ENCODE measurements at regions not wholly inside any gene's neighbourhood (a gene's known extent, or its start where the extent isn't known, plus 50 kb on each side); places are given as distances from the start of the nearest gene placed in this dataset.

GRCh38 chr4:43337707-43338106 lies 445.2 kb downstream of the GRXCR1 start:
- Histone ChIP-seq H3K27me3 (ENCODE audit: insufficient read depth) (no peaks in the 10 kb centered on the region), H3K4me2 (no peak overlapping the region), H3K79me2 (replicated peaks; ENCODE audit: insufficient read depth) (no peaks in the 10 kb centered on the region), H2AFZ (no peak overlapping the region), H3K4me3 (no peak overlapping the region), H4K20me1 (replicated peaks; ENCODE audit: insufficient read depth) (no peaks in the 10 kb centered on the region), H3K27ac (ENCODE audit: low read depth) (no peak overlapping the region), H3K36me3 (ENCODE audit: insufficient read depth) (no peaks in the 10 kb centered on the region), H3F3A (replicated peaks; ENCODE audit: low read depth) (no peaks in the 10 kb centered on the region), H3K4me1 (ENCODE audit: insufficient read depth) (no peaks in the 10 kb centered on the region), H3K9me2 (ENCODE audit: insufficient read depth) (peaks cover 6% of the 10 kb centered on the region; the same call in 1 of the 2 replicates)
- DNase-seq (ENCODE audit: low spot score) = no peak
- Mint-ChIP-seq H3K9me3 (no peaks in the 10 kb centered on the region), H3K36me3 (ENCODE audit: low read depth) (no peaks in the 10 kb centered on the region), H3K4me1 (peaks cover under 1% of the 10 kb centered on the region; the same call in 2 of the 3 replicates), H3K4me3 (no peak overlapping the region), H3K27ac (no peak overlapping the region; the same call in 1 of the 2 replicates), H3K27me3 (ENCODE audit: insufficient read depth, low read depth, poor library complexity) (no peaks in the 10 kb centered on the region)
- TF ChIP-seq, protein P1, sequence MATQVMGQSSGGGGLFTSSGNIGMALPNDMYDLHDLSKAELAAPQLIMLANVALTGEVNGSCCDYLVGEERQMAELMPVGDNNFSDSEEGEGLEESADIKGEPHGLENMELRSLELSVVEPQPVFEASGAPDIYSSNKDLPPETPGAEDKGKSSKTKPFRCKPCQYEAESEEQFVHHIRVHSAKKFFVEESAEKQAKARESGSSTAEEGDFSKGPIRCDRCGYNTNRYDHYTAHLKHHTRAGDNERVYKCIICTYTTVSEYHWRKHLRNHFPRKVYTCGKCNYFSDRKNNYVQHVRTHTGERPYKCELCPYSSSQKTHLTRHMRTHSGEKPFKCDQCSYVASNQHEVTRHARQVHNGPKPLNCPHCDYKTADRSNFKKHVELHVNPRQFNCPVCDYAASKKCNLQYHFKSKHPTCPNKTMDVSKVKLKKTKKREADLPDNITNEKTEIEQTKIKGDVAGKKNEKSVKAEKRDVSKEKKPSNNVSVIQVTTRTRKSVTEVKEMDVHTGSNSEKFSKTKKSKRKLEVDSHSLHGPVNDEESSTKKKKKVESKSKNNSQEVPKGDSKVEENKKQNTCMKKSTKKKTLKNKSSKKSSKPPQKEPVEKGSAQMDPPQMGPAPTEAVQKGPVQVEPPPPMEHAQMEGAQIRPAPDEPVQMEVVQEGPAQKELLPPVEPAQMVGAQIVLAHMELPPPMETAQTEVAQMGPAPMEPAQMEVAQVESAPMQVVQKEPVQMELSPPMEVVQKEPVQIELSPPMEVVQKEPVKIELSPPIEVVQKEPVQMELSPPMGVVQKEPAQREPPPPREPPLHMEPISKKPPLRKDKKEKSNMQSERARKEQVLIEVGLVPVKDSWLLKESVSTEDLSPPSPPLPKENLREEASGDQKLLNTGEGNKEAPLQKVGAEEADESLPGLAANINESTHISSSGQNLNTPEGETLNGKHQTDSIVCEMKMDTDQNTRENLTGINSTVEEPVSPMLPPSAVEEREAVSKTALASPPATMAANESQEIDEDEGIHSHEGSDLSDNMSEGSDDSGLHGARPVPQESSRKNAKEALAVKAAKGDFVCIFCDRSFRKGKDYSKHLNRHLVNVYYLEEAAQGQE (IDR thresholded peaks at IDR 0.05; ENCODE audit: unreplicated experiment) = no peak
- TF ChIP-seq ETS1 (IDR thresholded peaks at IDR 0.05) (no peak), EZH2 (IDR thresholded peaks at IDR 0.05; ENCODE audit: low read depth, unreplicated experiment) (no peak), CREB1 (CRISPR knock-in tag; IDR thresholded peaks at IDR 0.05; ENCODE audit: low read depth) (no peak), POLR2AphosphoS5 (IDR thresholded peaks at IDR 0.05; ENCODE audit: low read depth) (no peak), NANOG (IDR thresholded peaks at IDR 0.05; ENCODE audit: borderline replicate concordance) (no peak), STAT1 (IDR thresholded peaks at IDR 0.05; ENCODE audit: unreplicated experiment) (no peak), ZNF331 (CRISPR knock-in tag; IDR thresholded peaks at IDR 0.05; ENCODE audit: low read depth) (no peak), ZNF114 (CRISPR knock-in tag; IDR thresholded peaks at IDR 0.05) (no peak), EZH2phosphoT487 (IDR thresholded peaks at IDR 0.05; ENCODE audit: unreplicated experiment) (no peak), JUNB (IDR thresholded peaks at IDR 0.05; ENCODE audit: unreplicated experiment) (no peak)
- TF ChIP-seq, protein P2, sequence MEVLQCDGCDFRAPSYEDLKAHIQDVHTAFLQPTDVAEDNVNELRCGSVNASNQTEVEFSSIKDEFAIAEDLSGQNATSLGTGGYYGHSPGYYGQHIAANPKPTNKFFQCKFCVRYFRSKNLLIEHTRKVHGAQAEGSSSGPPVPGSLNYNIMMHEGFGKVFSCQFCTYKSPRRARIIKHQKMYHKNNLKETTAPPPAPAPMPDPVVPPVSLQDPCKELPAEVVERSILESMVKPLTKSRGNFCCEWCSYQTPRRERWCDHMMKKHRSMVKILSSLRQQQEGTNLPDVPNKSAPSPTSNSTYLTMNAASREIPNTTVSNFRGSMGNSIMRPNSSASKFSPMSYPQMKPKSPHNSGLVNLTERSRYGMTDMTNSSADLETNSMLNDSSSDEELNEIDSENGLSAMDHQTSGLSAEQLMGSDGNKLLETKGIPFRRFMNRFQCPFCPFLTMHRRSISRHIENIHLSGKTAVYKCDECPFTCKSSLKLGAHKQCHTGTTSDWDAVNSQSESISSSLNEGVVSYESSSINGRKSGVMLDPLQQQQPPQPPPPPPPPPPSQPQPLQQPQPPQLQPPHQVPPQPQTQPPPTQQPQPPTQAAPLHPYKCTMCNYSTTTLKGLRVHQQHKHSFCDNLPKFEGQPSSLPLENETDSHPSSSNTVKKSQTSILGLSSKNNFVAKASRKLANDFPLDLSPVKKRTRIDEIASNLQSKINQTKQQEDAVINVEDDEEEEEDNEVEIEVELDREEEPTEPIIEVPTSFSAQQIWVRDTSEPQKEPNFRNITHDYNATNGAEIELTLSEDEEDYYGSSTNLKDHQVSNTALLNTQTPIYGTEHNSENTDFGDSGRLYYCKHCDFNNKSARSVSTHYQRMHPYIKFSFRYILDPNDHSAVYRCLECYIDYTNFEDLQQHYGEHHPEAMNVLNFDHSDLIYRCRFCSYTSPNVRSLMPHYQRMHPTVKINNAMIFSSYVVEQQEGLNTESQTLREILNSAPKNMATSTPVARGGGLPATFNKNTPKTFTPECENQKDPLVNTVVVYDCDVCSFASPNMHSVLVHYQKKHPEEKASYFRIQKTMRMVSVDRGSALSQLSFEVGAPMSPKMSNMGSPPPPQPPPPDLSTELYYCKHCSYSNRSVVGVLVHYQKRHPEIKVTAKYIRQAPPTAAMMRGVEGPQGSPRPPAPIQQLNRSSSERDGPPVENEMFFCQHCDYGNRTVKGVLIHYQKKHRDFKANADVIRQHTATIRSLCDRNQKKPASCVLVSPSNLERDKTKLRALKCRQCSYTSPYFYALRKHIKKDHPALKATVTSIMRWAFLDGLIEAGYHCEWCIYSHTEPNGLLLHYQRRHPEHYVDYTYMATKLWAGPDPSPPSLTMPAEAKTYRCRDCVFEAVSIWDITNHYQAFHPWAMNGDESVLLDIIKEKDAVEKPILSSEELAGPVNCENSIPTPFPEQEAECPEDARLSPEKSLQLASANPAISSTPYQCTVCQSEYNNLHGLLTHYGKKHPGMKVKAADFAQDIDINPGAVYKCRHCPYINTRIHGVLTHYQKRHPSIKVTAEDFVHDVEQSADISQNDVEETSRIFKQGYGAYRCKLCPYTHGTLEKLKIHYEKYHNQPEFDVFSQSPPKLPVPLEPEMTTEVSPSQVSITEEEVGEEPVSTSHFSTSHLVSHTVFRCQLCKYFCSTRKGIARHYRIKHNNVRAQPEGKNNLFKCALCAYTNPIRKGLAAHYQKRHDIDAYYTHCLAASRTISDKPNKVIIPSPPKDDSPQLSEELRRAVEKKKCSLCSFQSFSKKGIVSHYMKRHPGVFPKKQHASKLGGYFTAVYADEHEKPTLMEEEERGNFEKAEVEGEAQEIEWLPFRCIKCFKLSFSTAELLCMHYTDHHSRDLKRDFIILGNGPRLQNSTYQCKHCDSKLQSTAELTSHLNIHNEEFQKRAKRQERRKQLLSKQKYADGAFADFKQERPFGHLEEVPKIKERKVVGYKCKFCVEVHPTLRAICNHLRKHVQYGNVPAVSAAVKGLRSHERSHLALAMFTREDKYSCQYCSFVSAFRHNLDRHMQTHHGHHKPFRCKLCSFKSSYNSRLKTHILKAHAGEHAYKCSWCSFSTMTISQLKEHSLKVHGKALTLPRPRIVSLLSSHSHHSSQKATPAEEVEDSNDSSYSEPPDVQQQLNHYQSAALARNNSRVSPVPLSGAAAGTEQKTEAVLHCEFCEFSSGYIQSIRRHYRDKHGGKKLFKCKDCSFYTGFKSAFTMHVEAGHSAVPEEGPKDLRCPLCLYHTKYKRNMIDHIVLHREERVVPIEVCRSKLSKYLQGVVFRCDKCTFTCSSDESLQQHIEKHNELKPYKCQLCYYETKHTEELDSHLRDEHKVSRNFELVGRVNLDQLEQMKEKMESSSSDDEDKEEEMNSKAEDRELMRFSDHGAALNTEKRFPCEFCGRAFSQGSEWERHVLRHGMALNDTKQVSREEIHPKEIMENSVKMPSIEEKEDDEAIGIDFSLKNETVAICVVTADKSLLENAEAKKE (CRISPR knock-in tag; IDR thresholded peaks at IDR 0.05) = no peak
- TF ChIP-seq, protein P3, sequence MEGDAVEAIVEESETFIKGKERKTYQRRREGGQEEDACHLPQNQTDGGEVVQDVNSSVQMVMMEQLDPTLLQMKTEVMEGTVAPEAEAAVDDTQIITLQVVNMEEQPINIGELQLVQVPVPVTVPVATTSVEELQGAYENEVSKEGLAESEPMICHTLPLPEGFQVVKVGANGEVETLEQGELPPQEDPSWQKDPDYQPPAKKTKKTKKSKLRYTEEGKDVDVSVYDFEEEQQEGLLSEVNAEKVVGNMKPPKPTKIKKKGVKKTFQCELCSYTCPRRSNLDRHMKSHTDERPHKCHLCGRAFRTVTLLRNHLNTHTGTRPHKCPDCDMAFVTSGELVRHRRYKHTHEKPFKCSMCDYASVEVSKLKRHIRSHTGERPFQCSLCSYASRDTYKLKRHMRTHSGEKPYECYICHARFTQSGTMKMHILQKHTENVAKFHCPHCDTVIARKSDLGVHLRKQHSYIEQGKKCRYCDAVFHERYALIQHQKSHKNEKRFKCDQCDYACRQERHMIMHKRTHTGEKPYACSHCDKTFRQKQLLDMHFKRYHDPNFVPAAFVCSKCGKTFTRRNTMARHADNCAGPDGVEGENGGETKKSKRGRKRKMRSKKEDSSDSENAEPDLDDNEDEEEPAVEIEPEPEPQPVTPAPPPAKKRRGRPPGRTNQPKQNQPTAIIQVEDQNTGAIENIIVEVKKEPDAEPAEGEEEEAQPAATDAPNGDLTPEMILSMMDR (conservative IDR thresholded peaks at IDR 0.05; ENCODE audit: low read depth in 2 of 2) = no peak
- ATAC-seq = no peak

Data from GM23338 (cell line).